GM12878 (cell line): ENCODE measurements at regions not wholly inside any gene's neighbourhood (a gene's known extent, or its start where the extent isn't known, plus 50 kb on each side); places are given as distances from the start of the nearest gene placed in this dataset.

Source experiments
- ATAC-seq: fragments of 200-7000 bp; cut with Tn5 transposase; 3 replicates; pipeline ENCODE4 v1.9.1; 2020; ENCODE audit warnings: mild to moderate bottlenecking, moderate library complexity
- BruUV-seq: library from RNA; stranded (reverse); fragments of 400-500 nt; replicated peaks from 2 replicates; lab custom pipeline; 2021; lab: Mats Ljungman, UMichigan
- CTCF ChIA-PET: fragments of 300-600 bp; sonication (Branson Sonifier 250); formaldehyde crosslinking; extraction: SDS; loops from one replicate; lab custom pipeline; 2021; ENCODE audit warnings: inconsistent platforms; lab: Yijun Ruan, JAX
- POLR2A ChIA-PET: fragments of 350-600 bp; formaldehyde crosslinking; extraction: SDS; loops from one replicate; lab custom pipeline; 2021; ENCODE audit warnings: inconsistent platforms; lab: Charles Lee
- RAD21 ChIA-PET: fragments of 300-600 bp; sonication (Branson Sonifier 250); formaldehyde crosslinking; loops from one replicate; lab custom pipeline; 2023; ENCODE audit warnings: antibody characterized with exemption; ENCODE audit not compliant: unreplicated experiment; lab: Charles Lee
- SMC1A ChIA-PET: fragments of 300-600 bp; sonication (Branson Sonifier 250); formaldehyde crosslinking; loops from one replicate; lab custom pipeline; 2023; ENCODE audit not compliant: unreplicated experiment, uncharacterized antibody; lab: Charles Lee
- DNase-seq: peaks from one replicate; pipeline ENCODE4 v3.0.0-alpha.2; 2011; ENCODE audit warnings: low read depth, low spot score
- FAIRE-seq: peaks from 3 replicates; lab custom pipeline; 2011; peaks lifted over from hg19 to GRCh38; lab: Jason Lieb, UNC
- H2AFZ ChIP-seq: 2 replicates; pipeline ENCODE4 v1.6.0; 2011; ENCODE audit warnings: low read depth, low read length, control low read depth; ENCODE audit not compliant: control insufficient read depth
- H3K27ac ChIP-seq: 2 replicates; pipeline ENCODE4 v1.5.1; 2011; ENCODE audit warnings: control low read depth; ENCODE audit not compliant: control insufficient read depth, insufficient read depth
- H3K27me3 ChIP-seq, 2 experiments: replicated peaks in 1 of 2; 2 replicates each; pipeline versions ENCODE4 v1.6.0 to v1.6.1; 2011; ENCODE audit warnings: low read length in 1 of 2; ENCODE audit not compliant: control insufficient read depth in 2 of 2, insufficient read depth in 2 of 2
- H3K36me3 ChIP-seq, 2 experiments: 2 replicates each; pipeline ENCODE4 v1.5.1; 2011; ENCODE audit warnings: low read length in 1 of 2; ENCODE audit not compliant: control insufficient read depth in 2 of 2, insufficient read depth in 2 of 2
- H3K4me1 ChIP-seq: 2 replicates; pipeline ENCODE4 v1.6.1; 2011; ENCODE audit warnings: mild to moderate bottlenecking, low read length, moderate library complexity, mixed read lengths; ENCODE audit not compliant: control insufficient read depth, insufficient read depth
- H3K4me2 ChIP-seq: 2 replicates; pipeline ENCODE4 v1.6.0; 2011; ENCODE audit warnings: control low read depth; ENCODE audit not compliant: control insufficient read depth, insufficient read depth
- H3K4me3 ChIP-seq: fragments of 200-600 bp; sonication (generic); 2 replicates; pipeline ENCODE4 v1.5.1; 2016
- H3K79me2 ChIP-seq: 2 replicates; pipeline ENCODE4 v1.6.0; 2011; ENCODE audit warnings: low read length; ENCODE audit not compliant: control insufficient read depth, insufficient read depth
- H3K9ac ChIP-seq: 2 replicates; pipeline ENCODE4 v1.8.0; 2011; ENCODE audit warnings: low read length, control low read depth, mixed read lengths; ENCODE audit not compliant: control insufficient read depth, insufficient read depth
- H3K9me3 ChIP-seq: replicated peaks from 3 replicates; pipeline ENCODE4 v1.5.1; 2011; ENCODE audit warnings: mild to moderate bottlenecking, low read length; ENCODE audit not compliant: control insufficient read depth, insufficient read depth
- H4K20me1 ChIP-seq: 2 replicates; pipeline ENCODE4 v1.6.0; 2011; ENCODE audit not compliant: control insufficient read depth, insufficient read depth
- CHD1 ChIP-seq: IDR thresholded peaks from 2 replicates; pipeline ENCODE4 v1.6.1; 2012; ENCODE audit warnings: low read depth, low read length, improper control_type of control experiment
- CUX1 ChIP-seq: IDR thresholded peaks from 2 replicates; pipeline ENCODE4 v1.6.1; 2012; ENCODE audit warnings: improper control_type of control experiment, low read depth, low read length; ENCODE audit not compliant: insufficient replicate concordance
- MXI1 ChIP-seq: fragments of 150-350 bp; IDR thresholded peaks from 2 replicates; pipeline ENCODE4 v1.6.1; 2011; ENCODE audit warnings: low read depth, mild to moderate bottlenecking, inconsistent platforms, low read length, improper control_type of control experiment
- PBX3 ChIP-seq: IDR thresholded peaks from 2 replicates; pipeline ENCODE4 v1.6.1; 2011; ENCODE audit warnings: mild to moderate bottlenecking, low read depth, low read length, moderate library complexity; ENCODE audit not compliant: insufficient replicate concordance
- RFX5 ChIP-seq: IDR thresholded peaks from 2 replicates; pipeline ENCODE4 v1.6.1; 2011; ENCODE audit warnings: low read depth, low read length, improper control_type of control experiment
- SP1 ChIP-seq: IDR thresholded peaks from one replicate; pipeline ENCODE4 v1.6.1; 2011; ENCODE audit warnings: low read depth, low read length
- TAF1 ChIP-seq: IDR thresholded peaks from 2 replicates; pipeline ENCODE4 v1.6.1; 2011; ENCODE audit warnings: mild to moderate bottlenecking, low read depth, low read length, borderline replicate concordance
- YBX1 ChIP-seq: fragments of 450-650 bp; IDR thresholded peaks from 2 replicates; pipeline ENCODE4 v1.6.1; 2016; ENCODE audit warnings: antibody characterized with exemption
- YY1 ChIP-seq: IDR thresholded peaks from 2 replicates; pipeline ENCODE4 v1.6.1; 2011; ENCODE audit warnings: low read depth, mild to moderate bottlenecking, low read length
- ZNF384 ChIP-seq: IDR thresholded peaks from 2 replicates; pipeline ENCODE4 v1.6.1; 2012; ENCODE audit warnings: low read depth, mild to moderate bottlenecking, low read length, improper control_type of control experiment, borderline replicate concordance
- WGBS: methylation state at CpG from one replicate; pipeline ENCODE4 v1.1.6; 2016; ENCODE audit warnings: low lambda C conversion rate; ENCODE audit not compliant: insufficient replicate concordance, insufficient coverage; ENCODE audit errors: missing lambda C conversion rate; 5-methylcytosine and 5-hydroxymethylcytosine counted together
- in situ Hi-C: fragments of 300-500 bp; cut with MboI; formaldehyde crosslinking; loops from 9 replicates; pipeline ENCODE4 v1.14.3; 2018; ENCODE audit warnings: mixed read lengths
- intact Hi-C: fragments of 100-400 bp; cut with micrococcal nuclease; formaldehyde crosslinking; loops from one replicate; pipeline ENCODE4 v1.14.2; 2022; ENCODE audit not compliant: unreplicated experiment

- intact Hi-C loops: no loop called here
- FAIRE-seq: no peak
These were observed 282.8 kb upstream of the SALL3 start for GRCh38 chr18:78696698-78697435.

More at GRCh38 chr18:78696698-78697435, 282.8 kb upstream of the SALL3 start:
- RAD21 ChIA-PET: no interaction called here
- no TSS peak for BruUV-seq
- 46% methylated on average over 18 of the region's 21 CpGs for WGBS
- no peaks in the 10 kb centered on the region for H3K79me2 ChIP-seq
- no peak overlapping the region for H3K4me2 ChIP-seq
- CTCF ChIA-PET: no interaction called here
- no peak for ATAC-seq
- no peak overlapping the region for H2AFZ ChIP-seq
- no peak overlapping the region for H3K4me3 ChIP-seq
- H3K9me3 ChIP-seq: no peaks in the 10 kb centered on the region
- SMC1A ChIA-PET: no interaction called here
- POLR2A ChIA-PET: no interaction called here
- H3K36me3 ChIP-seq: no peaks in the 10 kb centered on the region
- no peak overlapping the region for H3K9ac ChIP-seq
- in situ Hi-C loops: no loop called here
- H4K20me1 ChIP-seq: no peaks in the 10 kb centered on the region
- H3K4me1 ChIP-seq: no peaks in the 10 kb centered on the region
- no peak overlapping the region for H3K27ac ChIP-seq
- H3K27me3 ChIP-seq: no peaks in the 10 kb centered on the region
- TF ChIP-seq CHD1 (no peak), YY1 (no peak), TAF1 (no peak), RFX5 (no peak), CUX1 (no peak), ZNF384 (no peak), YBX1 (no peak), PBX3 (no peak), MXI1 (no peak), SP1 (no peak)
- DNase-seq: no peak
